HCT116 (cell line): ENCODE measurements at regions not wholly inside any gene's neighbourhood (a gene's known extent, or its start where the extent isn't known, plus 50 kb on each side); places are given as distances from the start of the nearest gene placed in this dataset.

ENCODE experiments used
- ATAC-seq: fragments of 200-7000 bp; cut with Tn5 transposase; 2 replicates; pipeline ENCODE4 v1.9.1; 2020; ENCODE audit warnings: mild to moderate bottlenecking, moderate library complexity
- BruUV-seq: library from RNA; stranded (reverse); fragments of 400-500 nt; replicated peaks from 2 replicates; lab custom pipeline; 2021; lab: Mats Ljungman, UMichigan
- CTCF ChIA-PET: fragments of 300-600 bp; sonication (Branson Sonifier 250); formaldehyde crosslinking; loops from one replicate; lab custom pipeline; 2021; ENCODE audit warnings: antibody characterized with exemption; lab: Charles Lee
- POLR2A ChIA-PET: fragments of 300-600, 350-600 bp; sonication (Branson Sonifier 250); formaldehyde crosslinking; loops from one replicate; lab custom pipeline; 2021; ENCODE audit warnings: antibody characterized with exemption; lab: Charles Lee
- RAD21 ChIA-PET, 2 experiments: fragments of 300-600 bp; sonication (Branson Sonifier 250); formaldehyde crosslinking; loops; one replicate each; lab custom pipeline; 2023; ENCODE audit warnings: low total read pairs in 2 of 2; ENCODE audit not compliant: uncharacterized antibody in 2 of 2, unreplicated experiment in 2 of 2, low non-redundant PET in 1 of 2; lab: Charles Lee
- DNase-seq: peaks from one replicate; pipeline ENCODE4 v3.0.0-alpha.2; 2010; ENCODE audit warnings: low read depth, low spot score
- H2AFZ ChIP-seq: fragments of 200-600 bp; shearing (Covaris generic), sonication (generic); 2 replicates; pipeline ENCODE4 v1.6.1; 2017; ENCODE audit warnings: low read depth, mixed run types, mixed read lengths, antibody characterized with exemption, low read length; ENCODE audit not compliant: poor library complexity, severe bottlenecking
- H3K27ac ChIP-seq: 2 replicates; pipeline ENCODE4 v1.5.1; 2012; ENCODE audit warnings: low read depth, low read length
- H3K27me3 ChIP-seq: fragments of 200-600 bp; sonication (generic); 2 replicates; pipeline ENCODE4 v1.6.1; 2016; ENCODE audit warnings: mixed run types, low read length, mixed read lengths; ENCODE audit not compliant: insufficient read depth
- H3K36me3 ChIP-seq, 2 experiments: fragments of 200-500 bp in 1 of 2; fragments of 200-600 bp in 1 of 2; sonication (Bioruptor generic) in 1 of 2; sonication (generic) in 1 of 2; 2 replicates each; pipeline versions ENCODE4 v1.5.1 to v1.6.1; 2014 to 2016; ENCODE audit warnings: low read length in 2 of 2, inconsistent platforms in 1 of 2, mixed read lengths in 1 of 2, mixed run types in 1 of 2; ENCODE audit not compliant: insufficient read depth in 2 of 2, control insufficient read depth in 1 of 2
- H3K4me1 ChIP-seq, 2 experiments: fragments of 200-600 bp in 1 of 2; sonication (generic) in 1 of 2; 2 replicates each; pipeline versions ENCODE4 v1.5.1 to v1.6.1; 2012 to 2017; ENCODE audit warnings: low read length in 2 of 2, inconsistent platforms in 1 of 2, mild to moderate bottlenecking in 1 of 2, mixed read lengths in 1 of 2, mixed run types in 1 of 2, moderate library complexity in 1 of 2; ENCODE audit not compliant: insufficient read depth in 2 of 2, control insufficient read depth in 1 of 2
- H3K4me2 ChIP-seq: fragments of 200-600 bp; sonication (generic); 2 replicates; pipeline ENCODE4 v1.6.1; 2017; ENCODE audit warnings: mixed run types, low read length, mixed read lengths
- H3K4me3 ChIP-seq, 2 experiments: fragments of 200-600 bp in 1 of 2; sonication (generic) in 1 of 2; replicated peaks in 1 of 2; 2 replicates each; pipeline ENCODE4 v1.5.1; 2011 to 2016; ENCODE audit warnings: low read length in 2 of 2, control low read depth in 1 of 2, low read depth in 1 of 2, mild to moderate bottlenecking in 1 of 2, mixed read lengths in 1 of 2, mixed run types in 1 of 2
- H3K79me2 ChIP-seq: fragments of 200-600 bp; sonication (generic); 2 replicates; pipeline ENCODE4 v1.6.1; 2017; ENCODE audit warnings: mild to moderate bottlenecking, mixed run types, low read length, moderate library complexity, mixed read lengths; ENCODE audit not compliant: insufficient read depth
- H3K9ac ChIP-seq: fragments of 200-600 bp; sonication (generic); 2 replicates; pipeline ENCODE4 v1.6.1; 2016; ENCODE audit warnings: low read length, mixed read lengths
- H3K9me2 ChIP-seq: fragments of 200-600 bp; sonication (generic), shearing (Covaris generic); 2 replicates; pipeline ENCODE4 v1.6.1; 2017; ENCODE audit warnings: mixed run types, mild to moderate bottlenecking, moderate library complexity; ENCODE audit not compliant: insufficient read depth
- H3K9me3 ChIP-seq, 2 experiments: fragments of 200-500 bp in 1 of 2; fragments of 200-600 bp in 1 of 2; sonication (Bioruptor generic) in 1 of 2; sonication (generic) in 1 of 2; 2 replicates each; pipeline ENCODE4 v1.6.1; 2014 to 2017; ENCODE audit warnings: low read length in 2 of 2, mixed read lengths in 2 of 2, inconsistent platforms in 1 of 2, low read depth in 1 of 2, mild to moderate bottlenecking in 1 of 2, mixed run types in 1 of 2, moderate library complexity in 1 of 2; ENCODE audit not compliant: control insufficient read depth in 1 of 2, insufficient read depth in 1 of 2
- H4K20me1 ChIP-seq: fragments of 200-600 bp; sonication (generic), shearing (Covaris generic); 2 replicates; pipeline ENCODE4 v1.6.1; 2017; ENCODE audit warnings: mixed run types, mild to moderate bottlenecking, moderate library complexity; ENCODE audit not compliant: insufficient read depth
- CBX3 ChIP-seq: IDR thresholded peaks from 2 replicates; pipeline ENCODE4 v1.6.1; 2012; ENCODE audit warnings: low read depth
- EGR1 ChIP-seq: IDR thresholded peaks from 2 replicates; pipeline ENCODE4 v1.6.1; 2012; ENCODE audit warnings: low read depth
- EZH2 ChIP-seq: fragments of 200-600 bp; sonication (generic); IDR thresholded peaks from 2 replicates; pipeline ENCODE4 v1.6.1; 2017; ENCODE audit warnings: antibody characterized with exemption, mixed run types
- EZH2phosphoT487 ChIP-seq: fragments of 200-600 bp; IDR thresholded peaks from 2 replicates; pipeline ENCODE4 v1.6.1; 2018; ENCODE audit warnings: antibody characterized with exemption, borderline replicate concordance
- FOSL1 ChIP-seq: IDR thresholded peaks from 2 replicates; pipeline ENCODE4 v1.6.1; 2012; ENCODE audit warnings: low read depth
- POLR2A ChIP-seq: IDR thresholded peaks from 2 replicates; pipeline ENCODE4 v1.7.0; 2011; ENCODE audit warnings: borderline replicate concordance; ENCODE audit not compliant: insufficient read depth, insufficient read length; ENCODE audit errors: extremely low read depth
- POLR2AphosphoS5 ChIP-seq: IDR thresholded peaks from 2 replicates; pipeline ENCODE4 v1.6.1; 2011; ENCODE audit warnings: mild to moderate bottlenecking, low read depth, low read length, moderate library complexity
- RAD21 ChIP-seq: IDR thresholded peaks from 2 replicates; pipeline ENCODE4 v1.6.1; 2012; ENCODE audit warnings: low read depth, mild to moderate bottlenecking
- SIN3A ChIP-seq: IDR thresholded peaks from 2 replicates; pipeline ENCODE4 v1.6.1; 2012; ENCODE audit warnings: low read depth
- SP1 ChIP-seq: IDR thresholded peaks from 2 replicates; pipeline ENCODE4 v1.6.1; 2012; ENCODE audit warnings: low read depth
- SRF ChIP-seq: IDR thresholded peaks from 2 replicates; pipeline ENCODE4 v1.6.1; 2012; ENCODE audit warnings: low read depth
- YY1 ChIP-seq: IDR thresholded peaks from 2 replicates; pipeline ENCODE4 v1.6.1; 2011; ENCODE audit warnings: low read length, low read depth, moderate library complexity, mild to moderate bottlenecking; ENCODE audit not compliant: insufficient replicate concordance; ENCODE audit errors: extremely low read depth
- ZFX ChIP-seq: fragments of 450-650 bp; IDR thresholded peaks from 2 replicates; pipeline ENCODE4 v1.6.1; 2017
- ZNF274 ChIP-seq: fragments of 200-500 bp; sonication (Bioruptor generic); IDR thresholded peaks from 2 replicates; pipeline ENCODE4 v1.6.1; 2014; ENCODE audit warnings: mild to moderate bottlenecking, low read depth, low read length, inconsistent platforms
- intact Hi-C: fragments of 100-400 bp; cut with micrococcal nuclease; formaldehyde crosslinking; loops from 2 replicates; pipeline ENCODE4 v1.10.0; 2022
- TF ChIP-seq, protein P1 (sequence below): IDR thresholded peaks from 2 replicates; pipeline ENCODE4 v1.6.1; 2011; ENCODE audit warnings: mild to moderate bottlenecking, low read length, moderate library complexity; ENCODE audit not compliant: insufficient replicate concordance; ENCODE audit errors: extremely low read depth
- TF ChIP-seq, protein P2 (sequence below): IDR thresholded peaks from 2 replicates; pipeline ENCODE4 v1.6.1; 2012

DNA sequence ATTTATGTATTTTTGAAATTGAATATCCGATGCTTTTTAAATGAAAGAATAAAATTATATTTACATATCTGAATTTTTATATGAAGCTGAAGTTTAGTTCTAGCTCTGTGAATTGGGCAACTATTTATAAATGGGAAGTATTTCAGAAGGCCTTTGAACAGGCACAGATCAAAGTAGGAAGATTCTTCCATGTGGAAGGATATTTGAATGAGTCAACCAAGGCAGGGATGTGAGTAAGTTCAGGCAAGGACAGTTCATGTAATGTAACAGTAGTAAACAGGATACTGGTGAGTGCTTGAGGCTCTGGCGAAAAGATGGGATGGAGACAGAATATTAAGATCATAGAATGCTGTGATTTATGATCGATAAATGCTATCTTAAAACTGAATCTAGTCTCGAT is 417.8 kb upstream of the CCDC179 start:
- Histone ChIP-seq H3K36me3 (no peaks in the 10 kb centered on the region), H3K9me2 (no peaks in the 10 kb centered on the region), H3K9me3 (peaks cover 8 to 12% of the 10 kb centered on the region in 2 experiments; a peak in 2 of 4 replicates), H3K79me2 (no peaks in the 10 kb centered on the region), H3K4me3 (no peak overlapping the region), H3K27me3 (no peaks in the 10 kb centered on the region), H3K27ac (no peak overlapping the region), H3K4me1 (no peaks in the 10 kb centered on the region), H2AFZ (no peak overlapping the region), H3K4me2 (no peak overlapping the region), H4K20me1 (no peaks in the 10 kb centered on the region), H3K9ac (no peak overlapping the region)
- POLR2A ChIA-PET, result no interaction called here
- intact Hi-C loops, result no loop called here
- BruUV-seq, result no TSS peak
- no peak for TF ChIP-seq SP1
- no peak for TF ChIP-seq POLR2A
- no peak for TF ChIP-seq SIN3A
- no peak for TF ChIP-seq EGR1
- TF ChIP-seq, protein P1, sequence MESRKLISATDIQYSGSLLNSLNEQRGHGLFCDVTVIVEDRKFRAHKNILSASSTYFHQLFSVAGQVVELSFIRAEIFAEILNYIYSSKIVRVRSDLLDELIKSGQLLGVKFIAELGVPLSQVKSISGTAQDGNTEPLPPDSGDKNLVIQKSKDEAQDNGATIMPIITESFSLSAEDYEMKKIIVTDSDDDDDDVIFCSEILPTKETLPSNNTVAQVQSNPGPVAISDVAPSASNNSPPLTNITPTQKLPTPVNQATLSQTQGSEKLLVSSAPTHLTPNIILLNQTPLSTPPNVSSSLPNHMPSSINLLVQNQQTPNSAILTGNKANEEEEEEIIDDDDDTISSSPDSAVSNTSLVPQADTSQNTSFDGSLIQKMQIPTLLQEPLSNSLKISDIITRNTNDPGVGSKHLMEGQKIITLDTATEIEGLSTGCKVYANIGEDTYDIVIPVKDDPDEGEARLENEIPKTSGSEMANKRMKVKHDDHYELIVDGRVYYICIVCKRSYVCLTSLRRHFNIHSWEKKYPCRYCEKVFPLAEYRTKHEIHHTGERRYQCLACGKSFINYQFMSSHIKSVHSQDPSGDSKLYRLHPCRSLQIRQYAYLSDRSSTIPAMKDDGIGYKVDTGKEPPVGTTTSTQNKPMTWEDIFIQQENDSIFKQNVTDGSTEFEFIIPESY, result no peak
- TF ChIP-seq SRF, result no peak
- no peak for TF ChIP-seq CBX3
- no peak for TF ChIP-seq ZFX
- TF ChIP-seq ZNF274, result no peak
- no peak for TF ChIP-seq YY1
- TF ChIP-seq POLR2AphosphoS5, result no peak
- TF ChIP-seq EZH2phosphoT487, result no peak
- no peak for TF ChIP-seq EZH2
- TF ChIP-seq, protein P2, sequence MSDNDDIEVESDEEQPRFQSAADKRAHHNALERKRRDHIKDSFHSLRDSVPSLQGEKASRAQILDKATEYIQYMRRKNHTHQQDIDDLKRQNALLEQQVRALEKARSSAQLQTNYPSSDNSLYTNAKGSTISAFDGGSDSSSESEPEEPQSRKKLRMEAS, result no peak
- no peak for TF ChIP-seq RAD21
- TF ChIP-seq FOSL1, result no peak
- ATAC-seq (no peak), DNase-seq (no peak)
- CTCF ChIA-PET, result no interaction called here
- RAD21 ChIA-PET, result no interaction called here
